Mammary epithelial cell (primary cell): ENCODE measurements at regions not wholly inside any gene's neighbourhood (a gene's known extent, or its start where the extent isn't known, plus 50 kb on each side); places are given as distances from the start of the nearest gene placed in this dataset.

Experiments
- CTCF ChIP-seq, 2 donors: IDR thresholded peaks in 1 of 2; conservative IDR thresholded peaks in 1 of 2; 2 replicates each; pipeline ENCODE4 v1.5.1; 2011 to 2012; ENCODE audit warnings: inconsistent platforms in 2 of 2, low read length in 2 of 2, mild to moderate bottlenecking in 2 of 2, control low read depth in 1 of 2, low read depth in 1 of 2; ENCODE audit not compliant: insufficient read depth in 1 of 2; ENCODE audit errors: extremely low read depth in 1 of 2
- EZH2 ChIP-seq: IDR thresholded peaks from 2 replicates; pipeline ENCODE4 v1.6.1; 2012; ENCODE audit warnings: low read length, inconsistent platforms, borderline replicate concordance

- TF ChIP-seq CTCF (conservative IDR thresholded peaks at IDR 0.05 in 1 of 2, IDR thresholded peaks at IDR 0.05 in 1 of 2; ENCODE audit: extremely low read depth in 1 of 2, insufficient read depth in 1 of 2, low read depth in 1 of 2, low read length in 2 of 2), result no peak
- no peak for TF ChIP-seq EZH2
Observed at GRCh38 chr5:40409601-40410000, 270.1 kb upstream of the PTGER4 start.
